ENCODE measurements at regions not wholly inside any gene's neighbourhood (a gene's known extent, or its start where the extent isn't known, plus 50 kb on each side); places are given as distances from the start of the nearest gene placed in this dataset.
"Not testable (repeated sequence)": the region's sequence is repeated elsewhere in the genome, so short reads cannot be mapped to it uniquely, and the experiment has no call there.

GRCh38 chr10:55803055-55803454 is 558.0 kb downstream of the ZWINT start:
- no peaks in the 10 kb centered on the region for H3K27me3 ChIP-seq (ENCODE audit: insufficient read depth, low read length)
- H3K4me1 ChIP-seq (ENCODE audit: insufficient read depth, low read length) = no peaks in the 10 kb centered on the region
- H3K9ac ChIP-seq (ENCODE audit: low read depth, low read length) = no peak overlapping the region
- no peaks in the 10 kb centered on the region for H3K36me3 ChIP-seq (ENCODE audit: insufficient read depth, low read depth, low read length)
- no peak overlapping the region for H3K27ac ChIP-seq (ENCODE audit: low read length)
- H3K9me3 ChIP-seq (ENCODE audit: insufficient read depth, low read depth, low read length) = no peaks in the 10 kb centered on the region
- no peak overlapping the region for H3K4me3 ChIP-seq (ENCODE audit: low read length)

GRCh38 chr10:55801353-55801661 is 559.8 kb downstream of the ZWINT start:
- no peaks in the 10 kb centered on the region for H3K9me3 ChIP-seq (ENCODE audit: insufficient read depth, low read depth, low read length)
- H3K4me3 ChIP-seq (ENCODE audit: low read length) = no peak overlapping the region
- no peak overlapping the region for H3K9ac ChIP-seq (ENCODE audit: low read depth, low read length)
- H3K27me3 ChIP-seq (ENCODE audit: insufficient read depth, low read length) = no peaks in the 10 kb centered on the region
- H3K4me1 ChIP-seq (ENCODE audit: insufficient read depth, low read length) = peaks cover 7% of the 10 kb centered on the region; the same call in 1 of the 2 replicates
- H3K27ac ChIP-seq (ENCODE audit: low read length) = no peak overlapping the region
- no peaks in the 10 kb centered on the region for H3K36me3 ChIP-seq (ENCODE audit: insufficient read depth, low read depth, low read length)

GRCh38 chr10:55800602-55801352 is 560.3 kb downstream of the ZWINT start:
- peaks cover 7% of the 10 kb centered on the region; the same call in 1 of the 2 replicates for H3K4me1 ChIP-seq (ENCODE audit: insufficient read depth, low read length)
- no peaks in the 10 kb centered on the region for H3K9me3 ChIP-seq (ENCODE audit: insufficient read depth, low read depth, low read length)
- no peak overlapping the region for H3K9ac ChIP-seq (ENCODE audit: low read depth, low read length)
- H3K36me3 ChIP-seq (ENCODE audit: insufficient read depth, low read depth, low read length) = no peaks in the 10 kb centered on the region
- H3K27me3 ChIP-seq (ENCODE audit: insufficient read depth, low read length) = no peaks in the 10 kb centered on the region
- H3K27ac ChIP-seq (ENCODE audit: low read length) = no peak overlapping the region
- no peak overlapping the region for H3K4me3 ChIP-seq (ENCODE audit: low read length)

- H3K4me1 ChIP-seq (ENCODE audit: insufficient read depth, low read length) = peaks cover 7% of the 10 kb centered on the region; the same call in 1 of the 2 replicates
- H3K9me3 ChIP-seq (ENCODE audit: insufficient read depth, low read depth, low read length) = no peaks in the 10 kb centered on the region
- no peak overlapping the region for H3K27ac ChIP-seq (ENCODE audit: low read length)
- H3K4me3 ChIP-seq (ENCODE audit: low read length) = no peak overlapping the region
- H3K27me3 ChIP-seq (ENCODE audit: insufficient read depth, low read length) = no peaks in the 10 kb centered on the region
- no peaks in the 10 kb centered on the region for H3K36me3 ChIP-seq (ENCODE audit: insufficient read depth, low read depth, low read length)
- H3K9ac ChIP-seq (ENCODE audit: low read depth, low read length) = no peak overlapping the region
Observed at GRCh38 chr10:55793024-55793423, 568.0 kb downstream of the ZWINT start.

- H3K9ac ChIP-seq (ENCODE audit: low read depth, low read length); H3K4me3 ChIP-seq (ENCODE audit: low read length): not testable (repeated sequence)
Observed at GRCh38 chr10:55790276-55790675, 570.8 kb downstream of the ZWINT start.

GRCh38 chr10:55786461-55787050 is 574.5 kb downstream of the ZWINT start:
- Histone ChIP-seq H3K36me3 (ENCODE audit: insufficient read depth, low read depth, low read length) (no peaks in the 10 kb centered on the region), H3K9me3 (ENCODE audit: insufficient read depth, low read depth, low read length) (no peaks in the 10 kb centered on the region), H3K4me1 (ENCODE audit: insufficient read depth, low read length) (no peaks in the 10 kb centered on the region), H3K4me3 (ENCODE audit: low read length) (no peak overlapping the region), H3K27ac (ENCODE audit: low read length) (no peak overlapping the region), H3K9ac (ENCODE audit: low read depth, low read length) (no peak overlapping the region), H3K27me3 (ENCODE audit: insufficient read depth, low read length) (no peaks in the 10 kb centered on the region)

More at GRCh38 chr10:55790276-55790675, 570.8 kb downstream of the ZWINT start:
- H3K9me3 ChIP-seq (ENCODE audit: insufficient read depth, low read depth, low read length); H3K36me3 ChIP-seq (ENCODE audit: insufficient read depth, low read depth, low read length); H3K27ac ChIP-seq (ENCODE audit: low read length); H3K27me3 ChIP-seq (ENCODE audit: insufficient read depth, low read length); H3K4me1 ChIP-seq (ENCODE audit: insufficient read depth, low read length): not testable (repeated sequence)

GRCh38 chr10:55782181-55782580 is 578.9 kb downstream of the ZWINT start:
- Histone ChIP-seq H3K27ac (ENCODE audit: low read length) (no peak overlapping the region), H3K9ac (ENCODE audit: low read depth, low read length) (no peak overlapping the region), H3K4me1 (ENCODE audit: insufficient read depth, low read length) (no peaks in the 10 kb centered on the region), H3K27me3 (ENCODE audit: insufficient read depth, low read length) (no peaks in the 10 kb centered on the region), H3K36me3 (ENCODE audit: insufficient read depth, low read depth, low read length) (no peaks in the 10 kb centered on the region), H3K4me3 (ENCODE audit: low read length) (no peak overlapping the region), H3K9me3 (ENCODE audit: insufficient read depth, low read depth, low read length) (no peaks in the 10 kb centered on the region)

- Histone ChIP-seq H3K27ac (ENCODE audit: low read length) (no peak overlapping the region), H3K27me3 (ENCODE audit: insufficient read depth, low read length) (no peaks in the 10 kb centered on the region), H3K9ac (ENCODE audit: low read depth, low read length) (no peak overlapping the region)
Observed at GRCh38 chr10:55766212-55766611, 594.8 kb downstream of the ZWINT start.

GRCh38 chr10:55750458-55750857 is 610.6 kb downstream of the ZWINT start:
- Histone ChIP-seq H3K36me3 (ENCODE audit: insufficient read depth, low read depth, low read length) (no peaks in the 10 kb centered on the region), H3K4me1 (ENCODE audit: insufficient read depth, low read length) (no peaks in the 10 kb centered on the region), H3K27me3 (ENCODE audit: insufficient read depth, low read length) (no peaks in the 10 kb centered on the region), H3K27ac (ENCODE audit: low read length) (no peak overlapping the region), H3K9ac (ENCODE audit: low read depth, low read length) (no peak overlapping the region), H3K4me3 (ENCODE audit: low read length) (no peak overlapping the region), H3K9me3 (ENCODE audit: insufficient read depth, low read depth, low read length) (no peaks in the 10 kb centered on the region)

More at GRCh38 chr10:55766212-55766611, 594.8 kb downstream of the ZWINT start:
- Histone ChIP-seq H3K9me3 (ENCODE audit: insufficient read depth, low read depth, low read length) (no peaks in the 10 kb centered on the region), H3K4me1 (ENCODE audit: insufficient read depth, low read length) (no peaks in the 10 kb centered on the region), H3K36me3 (ENCODE audit: insufficient read depth, low read depth, low read length) (no peaks in the 10 kb centered on the region), H3K4me3 (ENCODE audit: low read length) (no peak overlapping the region)

- Histone ChIP-seq H3K27me3 (ENCODE audit: insufficient read depth, low read length) (no peaks in the 10 kb centered on the region), H3K4me1 (ENCODE audit: insufficient read depth, low read length) (no peaks in the 10 kb centered on the region), H3K9me3 (ENCODE audit: insufficient read depth, low read depth, low read length) (no peaks in the 10 kb centered on the region), H3K27ac (ENCODE audit: low read length) (no peak overlapping the region), H3K36me3 (ENCODE audit: insufficient read depth, low read depth, low read length) (no peaks in the 10 kb centered on the region), H3K4me3 (ENCODE audit: low read length) (no peak overlapping the region), H3K9ac (ENCODE audit: low read depth, low read length) (no peak overlapping the region)
Observed at GRCh38 chr10:55747244-55747643, 613.8 kb downstream of the ZWINT start.

- H3K9me3 ChIP-seq (ENCODE audit: insufficient read depth, low read depth, low read length) = no peaks in the 10 kb centered on the region
- no peak overlapping the region for H3K27ac ChIP-seq (ENCODE audit: low read length)
- no peaks in the 10 kb centered on the region for H3K4me1 ChIP-seq (ENCODE audit: insufficient read depth, low read length)
Observed at GRCh38 chr10:55746002-55746401, 615.1 kb downstream of the ZWINT start.

GRCh38 chr10:55742487-55742886 is 618.6 kb downstream of the ZWINT start:
- H3K4me1 ChIP-seq (ENCODE audit: insufficient read depth, low read length) = no peaks in the 10 kb centered on the region
- H3K9me3 ChIP-seq (ENCODE audit: insufficient read depth, low read depth, low read length) = no peaks in the 10 kb centered on the region
- H3K27me3 ChIP-seq (ENCODE audit: insufficient read depth, low read length) = no peaks in the 10 kb centered on the region
- no peak overlapping the region for H3K9ac ChIP-seq (ENCODE audit: low read depth, low read length)
- H3K4me3 ChIP-seq (ENCODE audit: low read length) = no peak overlapping the region
- H3K27ac ChIP-seq (ENCODE audit: low read length) = no peak overlapping the region
- no peaks in the 10 kb centered on the region for H3K36me3 ChIP-seq (ENCODE audit: insufficient read depth, low read depth, low read length)

More at GRCh38 chr10:55746002-55746401, 615.1 kb downstream of the ZWINT start:
- Histone ChIP-seq H3K4me3 (ENCODE audit: low read length) (no peak overlapping the region), H3K36me3 (ENCODE audit: insufficient read depth, low read depth, low read length) (no peaks in the 10 kb centered on the region), H3K27me3 (ENCODE audit: insufficient read depth, low read length) (no peaks in the 10 kb centered on the region), H3K9ac (ENCODE audit: low read depth, low read length) (no peak overlapping the region)
